Osteoblast (primary cell): ENCODE measurements at regions not wholly inside any gene's neighbourhood (a gene's known extent, or its start where the extent isn't known, plus 50 kb on each side); places are given as distances from the start of the nearest gene placed in this dataset.

Experiments
- DNase-seq: peaks from one replicate; pipeline ENCODE4 v3.0.0; 2011; ENCODE audit warnings: low spot score, mixed read lengths; ENCODE audit not compliant: insufficient read length; ENCODE audit errors: missing footprints
- H2AFZ ChIP-seq: 2 replicates; pipeline ENCODE4 v1.6.0; 2011; ENCODE audit warnings: mild to moderate bottlenecking, low read length
- H3K27ac ChIP-seq: 2 replicates; pipeline ENCODE4 v1.5.1; 2011; ENCODE audit warnings: mild to moderate bottlenecking, low read depth, low read length, moderate library complexity
- H3K27me3 ChIP-seq: 2 replicates; pipeline ENCODE4 v1.6.0; 2012; ENCODE audit warnings: mild to moderate bottlenecking, control low read depth, inconsistent platforms, low read length, moderate library complexity; ENCODE audit not compliant: insufficient read depth
- H3K36me3 ChIP-seq: 2 replicates; pipeline ENCODE4 v1.5.1; 2011; ENCODE audit warnings: mild to moderate bottlenecking, low read length, control low read depth, moderate library complexity; ENCODE audit not compliant: insufficient read depth
- H3K4me1 ChIP-seq: 2 replicates; pipeline ENCODE4 v1.5.1; 2011; ENCODE audit warnings: mild to moderate bottlenecking, low read length, control low read depth, moderate library complexity; ENCODE audit not compliant: insufficient read depth
- H3K4me2 ChIP-seq: 2 replicates; pipeline ENCODE4 v1.6.0; 2011; ENCODE audit warnings: mild to moderate bottlenecking, low read length; ENCODE audit not compliant: insufficient read depth
- H3K4me3 ChIP-seq: fragments of 200-600 bp; sonication (generic); 3 replicates; pipeline ENCODE4 v1.5.1; 2012; ENCODE audit warnings: mild to moderate bottlenecking, low read length, inconsistent platforms; ENCODE audit not compliant: insufficient read depth
- H3K79me2 ChIP-seq: 2 replicates; pipeline ENCODE4 v1.6.0; 2012; ENCODE audit warnings: mild to moderate bottlenecking, low read length, control low read depth, inconsistent platforms; ENCODE audit not compliant: insufficient read depth
- H3K9me3 ChIP-seq: 2 replicates; pipeline ENCODE4 v1.5.1; 2011; ENCODE audit warnings: low read depth, low read length, control low read depth
- H4K20me1 ChIP-seq: 2 replicates; pipeline ENCODE4 v1.6.0; 2012; ENCODE audit warnings: mild to moderate bottlenecking, low read length, control low read depth; ENCODE audit not compliant: insufficient read depth
- TF ChIP-seq, protein P1 (sequence below): IDR thresholded peaks from 2 replicates; pipeline ENCODE4 v1.5.1; 2011; ENCODE audit warnings: mild to moderate bottlenecking, low read depth, low read length, moderate library complexity; ENCODE audit errors: extremely low read depth

DNA sequence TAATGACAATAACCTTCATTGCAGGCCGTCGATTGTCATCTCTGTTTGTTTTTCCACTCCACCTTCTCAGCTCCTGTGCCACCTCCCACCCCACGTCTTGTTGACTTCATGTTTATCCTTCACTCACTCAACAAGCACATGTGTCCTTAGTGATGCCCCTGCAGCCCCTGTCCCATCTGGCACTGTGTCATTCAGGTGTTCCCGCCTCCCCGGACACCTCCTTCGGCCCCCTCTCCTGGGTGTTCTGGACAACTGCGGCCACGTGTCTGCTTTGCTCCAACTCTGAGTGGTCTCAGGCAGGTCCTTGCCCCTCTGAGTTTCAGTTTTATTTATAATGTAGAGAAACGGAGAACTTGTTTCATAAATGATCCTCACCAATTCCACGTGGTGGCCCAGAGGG is 91.0 kb upstream of the COL5A1 start:
- Histone ChIP-seq H3K79me2 (no peaks in the 10 kb centered on the region), H3K4me1 (peaks cover 29% of the 10 kb centered on the region), H4K20me1 (no peaks in the 10 kb centered on the region), H3K9me3 (no peaks in the 10 kb centered on the region), H2AFZ (no peak overlapping the region), H3K36me3 (no peaks in the 10 kb centered on the region), H3K4me3 (no peak overlapping the region), H3K27ac (no peak overlapping the region), H3K27me3 (no peaks in the 10 kb centered on the region), H3K4me2 (no peak overlapping the region)
- TF ChIP-seq, protein P1, sequence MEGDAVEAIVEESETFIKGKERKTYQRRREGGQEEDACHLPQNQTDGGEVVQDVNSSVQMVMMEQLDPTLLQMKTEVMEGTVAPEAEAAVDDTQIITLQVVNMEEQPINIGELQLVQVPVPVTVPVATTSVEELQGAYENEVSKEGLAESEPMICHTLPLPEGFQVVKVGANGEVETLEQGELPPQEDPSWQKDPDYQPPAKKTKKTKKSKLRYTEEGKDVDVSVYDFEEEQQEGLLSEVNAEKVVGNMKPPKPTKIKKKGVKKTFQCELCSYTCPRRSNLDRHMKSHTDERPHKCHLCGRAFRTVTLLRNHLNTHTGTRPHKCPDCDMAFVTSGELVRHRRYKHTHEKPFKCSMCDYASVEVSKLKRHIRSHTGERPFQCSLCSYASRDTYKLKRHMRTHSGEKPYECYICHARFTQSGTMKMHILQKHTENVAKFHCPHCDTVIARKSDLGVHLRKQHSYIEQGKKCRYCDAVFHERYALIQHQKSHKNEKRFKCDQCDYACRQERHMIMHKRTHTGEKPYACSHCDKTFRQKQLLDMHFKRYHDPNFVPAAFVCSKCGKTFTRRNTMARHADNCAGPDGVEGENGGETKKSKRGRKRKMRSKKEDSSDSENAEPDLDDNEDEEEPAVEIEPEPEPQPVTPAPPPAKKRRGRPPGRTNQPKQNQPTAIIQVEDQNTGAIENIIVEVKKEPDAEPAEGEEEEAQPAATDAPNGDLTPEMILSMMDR, result no peak
- peak; percentile 60 for DNase-seq

DNA sequence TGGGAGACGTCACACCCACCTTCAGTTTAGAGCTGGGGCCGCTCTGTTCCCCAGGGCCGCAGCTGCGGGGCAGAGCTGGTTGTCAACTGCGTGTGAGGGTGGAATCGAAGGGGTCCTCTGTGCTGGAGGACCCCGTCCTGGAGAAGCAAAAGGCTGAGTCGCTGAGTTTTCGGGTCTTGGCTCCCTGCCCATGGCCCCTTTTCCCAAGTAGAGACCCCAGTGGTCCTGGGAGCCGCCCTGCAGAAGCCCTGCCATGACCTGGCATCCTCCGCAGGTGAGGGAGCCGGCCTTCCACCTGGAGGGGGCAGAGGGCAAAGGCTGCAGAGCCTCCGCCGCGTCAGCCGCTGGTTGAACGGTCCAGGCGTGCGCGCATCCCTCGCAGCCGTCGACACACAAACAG is 90.4 kb upstream of the COL5A1 start:
- peaks cover 25% of the 10 kb centered on the region for H3K4me1 ChIP-seq
- H3K27me3 ChIP-seq, result no peaks in the 10 kb centered on the region
- H3K9me3 ChIP-seq, result no peaks in the 10 kb centered on the region
- no peaks in the 10 kb centered on the region for H3K36me3 ChIP-seq
- no peaks in the 10 kb centered on the region for H3K79me2 ChIP-seq
- H4K20me1 ChIP-seq, result no peaks in the 10 kb centered on the region
- no peak overlapping the region for H3K27ac ChIP-seq
- no peak overlapping the region for H2AFZ ChIP-seq
- H3K4me3 ChIP-seq, result no peak overlapping the region
- no peak for DNase-seq
- TF ChIP-seq, protein P1, result no peak
- H3K4me2 ChIP-seq, result no peak overlapping the region

GRCh38 chr9:134551644-134552348 is 89.8 kb upstream of the COL5A1 start:
- Histone ChIP-seq H3K4me1 (peaks cover 25% of the 10 kb centered on the region), H3K79me2 (no peaks in the 10 kb centered on the region), H3K9me3 (no peaks in the 10 kb centered on the region), H3K4me2 (peak overlapping the region; percentile 68), H3K4me3 (peak overlapping the region; percentile 25), H3K27me3 (no peaks in the 10 kb centered on the region), H3K36me3 (no peaks in the 10 kb centered on the region), H3K27ac (peak overlapping the region; percentile 8), H4K20me1 (no peaks in the 10 kb centered on the region), H2AFZ (peak overlapping the region; percentile 30)
- peak; percentile 98 for DNase-seq
- TF ChIP-seq, protein P1, result no peak

DNA sequence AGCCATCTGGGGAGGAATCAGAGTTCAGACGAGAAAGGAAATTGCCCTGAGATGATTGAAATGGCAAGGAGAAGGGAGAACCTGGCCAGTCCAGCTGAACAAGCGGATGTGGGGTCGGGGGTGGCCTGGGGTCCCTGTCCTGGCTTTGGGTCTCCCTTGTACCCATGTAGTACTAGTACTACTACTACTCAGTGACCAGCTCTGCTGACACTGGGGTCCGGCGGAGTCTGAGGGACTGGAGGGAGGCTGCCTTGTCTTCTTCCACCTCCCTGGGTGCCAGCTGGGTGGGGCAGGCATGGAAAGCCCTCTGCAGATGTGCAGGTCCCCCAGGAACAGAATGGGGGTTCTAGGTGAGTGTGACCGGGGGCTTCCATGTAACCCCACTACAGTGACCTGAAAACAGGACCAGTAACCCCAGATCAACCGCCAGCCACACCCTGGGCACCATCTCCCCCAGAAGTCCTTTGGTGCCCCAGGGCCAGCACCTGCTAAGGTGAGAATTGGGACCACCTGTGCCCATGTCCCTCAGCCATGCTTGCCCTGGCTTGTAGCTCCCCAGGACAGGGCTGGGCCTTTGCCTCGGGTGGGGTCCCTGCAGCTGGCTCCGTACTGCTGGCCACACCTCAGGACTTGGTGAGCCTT is 89.1 kb upstream of the COL5A1 start:
- Histone ChIP-seq H3K4me1 (peaks cover 25% of the 10 kb centered on the region), H3K27me3 (no peaks in the 10 kb centered on the region), H2AFZ (peak overlapping the region; percentile 30), H3K36me3 (no peaks in the 10 kb centered on the region), H3K79me2 (no peaks in the 10 kb centered on the region), H3K27ac (peak overlapping the region; percentile 8), H3K4me3 (no peak overlapping the region), H3K9me3 (no peaks in the 10 kb centered on the region), H3K4me2 (peak overlapping the region; percentile 68), H4K20me1 (no peaks in the 10 kb centered on the region)
- DNase-seq, result peak; percentile 69
- TF ChIP-seq, protein P1, result no peak
